ENCODE measurements at regions not wholly inside any gene's neighbourhood (a gene's known extent, or its start where the extent isn't known, plus 50 kb on each side); places are given as distances from the start of the nearest gene placed in this dataset.

DNA sequence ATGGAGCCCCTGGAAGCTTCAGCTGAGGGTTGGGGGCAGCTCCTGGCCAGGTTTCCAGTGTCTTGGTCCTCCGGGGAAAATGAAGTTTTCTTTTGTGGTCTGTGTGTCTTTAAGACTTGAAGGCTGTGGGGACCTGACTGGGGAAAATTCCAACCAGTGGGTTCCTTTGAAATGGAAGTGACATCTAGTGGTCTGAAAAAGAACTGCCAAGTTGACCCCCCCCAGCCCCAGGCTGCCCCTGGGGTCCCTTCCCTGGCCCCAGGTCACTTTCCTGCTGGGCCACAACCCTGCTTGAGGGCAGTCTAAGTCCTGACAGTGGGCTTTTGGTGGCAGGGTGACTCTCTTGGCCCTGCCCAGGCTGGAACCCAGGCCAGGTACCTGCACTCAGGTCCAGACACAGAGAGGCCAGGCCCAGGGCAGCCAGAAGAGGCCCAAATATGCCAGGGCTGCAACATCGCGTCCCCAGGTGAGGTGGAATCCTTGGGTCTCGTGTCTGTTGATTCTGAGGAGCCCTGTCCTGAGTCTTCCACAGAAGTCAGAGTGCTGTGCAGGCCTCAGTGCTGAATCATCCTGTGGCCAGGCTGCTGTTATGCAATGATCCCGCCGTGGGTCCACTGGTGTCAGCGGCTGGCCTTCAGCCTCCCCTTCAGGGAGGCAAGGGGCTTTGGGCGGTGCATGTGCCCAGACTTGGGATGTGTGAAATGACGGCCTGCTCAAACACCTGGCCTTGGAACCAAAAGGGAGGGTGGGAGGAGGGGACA is 68.4 kb downstream of the VEGFA start:
- no peaks in the 10 kb centered on the region for H3K9me3 ChIP-seq (ENCODE audit: control insufficient read depth in 5 of 5, low read length in 5 of 5)
- H3K27ac ChIP-seq (ENCODE audit: low read depth, low read length), result peak overlapping the region; percentile 30
- no peaks in the 10 kb centered on the region for H3K36me3 ChIP-seq (ENCODE audit: control insufficient read depth in 5 of 5, insufficient read depth in 5 of 5, low read length in 5 of 5)
- peak overlapping the region in 2 of 5 donors; percentile 27 to 37 for H3K9ac ChIP-seq (ENCODE audit: low read length in 5 of 5)
- H3K4me3 ChIP-seq (ENCODE audit: low read depth in 1 of 5, low read length in 5 of 5), result no peak overlapping the region
- peaks cover 0 to 19% (median 13%) of the 10 kb centered on the region in 5 donors for H3K4me1 ChIP-seq (ENCODE audit: control insufficient read depth in 5 of 5, insufficient read depth in 5 of 5, low read length in 5 of 5)
- H3K27me3 ChIP-seq (ENCODE audit: control insufficient read depth in 5 of 5, insufficient read depth in 4 of 5, low read length in 5 of 5), result no peaks in the 10 kb centered on the region

DNA sequence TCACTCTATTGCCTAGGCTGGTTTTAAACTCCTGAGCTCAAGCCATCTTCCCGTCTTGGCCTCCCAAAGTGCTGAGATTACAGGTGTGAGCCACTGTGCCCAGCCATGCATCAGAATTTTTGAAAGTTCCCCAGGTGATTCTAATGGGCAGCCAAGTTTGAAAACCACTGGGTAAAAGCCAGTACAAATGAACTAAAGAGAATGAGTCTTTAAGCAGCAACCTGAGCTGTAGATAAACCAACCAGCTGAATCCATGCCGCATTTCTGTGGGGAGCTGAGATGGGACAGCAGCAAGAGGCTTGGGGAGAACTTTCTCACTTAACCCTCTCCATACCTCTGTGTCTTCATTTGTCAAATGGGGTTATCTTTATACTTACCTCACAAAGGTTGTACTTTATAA is 67.5 kb downstream of the VEGFA start:
- Histone ChIP-seq H3K27ac (ENCODE audit: low read depth, low read length) (no peak overlapping the region), H3K4me3 (ENCODE audit: low read depth in 1 of 5, low read length in 5 of 5) (no peak overlapping the region), H3K9me3 (ENCODE audit: control insufficient read depth in 5 of 5, low read length in 5 of 5) (no peaks in the 10 kb centered on the region), H3K36me3 (ENCODE audit: control insufficient read depth in 5 of 5, insufficient read depth in 5 of 5, low read length in 5 of 5) (no peaks in the 10 kb centered on the region), H3K27me3 (ENCODE audit: control insufficient read depth in 5 of 5, insufficient read depth in 4 of 5, low read length in 5 of 5) (no peaks in the 10 kb centered on the region), H3K4me1 (ENCODE audit: control insufficient read depth in 5 of 5, insufficient read depth in 5 of 5, low read length in 5 of 5) (peaks cover 0 to 19% (median 13%) of the 10 kb centered on the region in 5 donors), H3K9ac (ENCODE audit: low read length in 5 of 5) (no peak overlapping the region)

DNA sequence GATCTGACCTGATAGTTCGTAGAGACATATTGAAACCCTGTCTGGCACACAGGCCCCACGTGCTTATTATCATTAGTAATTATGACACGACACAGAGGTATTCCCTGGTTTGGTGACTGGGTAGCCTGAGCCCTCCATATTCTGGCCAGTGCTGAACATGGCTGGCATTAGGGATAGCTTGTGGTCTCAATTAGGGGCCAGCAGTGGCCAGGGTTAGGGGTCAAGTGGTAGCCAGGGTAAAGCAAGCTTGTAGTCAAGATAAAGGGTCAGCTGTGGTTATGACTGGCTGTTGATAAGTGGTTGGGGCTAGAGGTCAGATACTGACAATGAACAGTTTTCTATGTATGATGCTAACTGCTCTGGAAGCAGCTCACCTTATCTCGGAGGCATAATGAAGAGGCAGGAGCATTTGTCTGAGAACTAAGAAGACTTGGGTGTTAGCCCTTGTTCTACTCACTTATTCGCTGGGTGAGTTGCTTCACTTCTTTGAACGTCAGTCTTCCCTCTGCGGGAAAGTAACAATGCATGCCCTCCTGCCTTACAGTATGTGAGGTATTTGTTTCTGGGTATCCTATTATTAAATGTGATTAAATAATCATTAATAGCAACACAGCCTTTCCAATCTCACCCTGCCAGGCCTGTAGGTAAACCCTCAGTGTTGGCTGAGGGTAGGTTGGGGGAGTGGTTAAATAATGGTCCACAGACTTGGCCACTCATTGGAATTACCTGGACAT is 66.7 kb downstream of the VEGFA start:
- Histone ChIP-seq H3K36me3 (ENCODE audit: control insufficient read depth in 5 of 5, insufficient read depth in 5 of 5, low read length in 5 of 5) (no peaks in the 10 kb centered on the region), H3K4me1 (ENCODE audit: control insufficient read depth in 5 of 5, insufficient read depth in 5 of 5, low read length in 5 of 5) (peaks cover 0 to 19% (median 13%) of the 10 kb centered on the region in 5 donors), H3K27me3 (ENCODE audit: control insufficient read depth in 5 of 5, insufficient read depth in 4 of 5, low read length in 5 of 5) (no peaks in the 10 kb centered on the region), H3K9me3 (ENCODE audit: control insufficient read depth in 5 of 5, low read length in 5 of 5) (no peaks in the 10 kb centered on the region), H3K4me3 (ENCODE audit: low read depth in 1 of 5, low read length in 5 of 5) (no peak overlapping the region), H3K27ac (ENCODE audit: low read depth, low read length) (no peak overlapping the region), H3K9ac (ENCODE audit: low read length in 5 of 5) (no peak overlapping the region)
